RPMI8226 (cell line): ENCODE measurements at regions not wholly inside any gene's neighbourhood (a gene's known extent, or its start where the extent isn't known, plus 50 kb on each side); places are given as distances from the start of the nearest gene placed in this dataset.
"Not testable (repeated sequence)": the region's sequence is repeated elsewhere in the genome, so short reads cannot be mapped to it uniquely, and the experiment has no call there.

Experiments used
- DNase-seq: peaks from one replicate; pipeline ENCODE4 v3.0.0-alpha.2; 2015

GRCh38 chr5:99543841-99544240 is 615.0 kb upstream of the CHD1 start:
- DNase-seq = no peak

DNA sequence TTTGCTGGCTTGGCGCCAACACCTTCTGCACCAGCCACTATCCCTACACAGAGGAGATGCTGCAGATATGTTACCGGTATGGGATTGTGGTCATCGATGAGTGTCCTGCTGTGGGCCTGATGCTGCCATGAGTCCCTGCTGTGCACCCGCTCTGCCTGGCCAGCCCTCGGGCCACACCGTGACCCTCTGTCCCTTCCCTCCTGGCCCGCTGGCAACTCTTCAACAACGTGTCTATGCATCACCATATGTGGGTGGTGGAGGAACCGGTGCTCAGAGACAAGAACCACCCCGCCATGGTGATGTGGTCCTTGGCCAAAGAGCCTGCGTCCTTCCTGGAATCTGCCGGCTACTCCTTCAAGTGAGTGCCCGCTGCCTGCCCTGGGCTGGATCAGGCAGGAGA is 605.4 kb upstream of the CHD1 start:
- DNase-seq = not testable (repeated sequence)

- DNase-seq = not testable (repeated sequence)
Measured at GRCh38 chr5:99521666-99522065, 592.9 kb upstream of the CHD1 start.

DNA sequence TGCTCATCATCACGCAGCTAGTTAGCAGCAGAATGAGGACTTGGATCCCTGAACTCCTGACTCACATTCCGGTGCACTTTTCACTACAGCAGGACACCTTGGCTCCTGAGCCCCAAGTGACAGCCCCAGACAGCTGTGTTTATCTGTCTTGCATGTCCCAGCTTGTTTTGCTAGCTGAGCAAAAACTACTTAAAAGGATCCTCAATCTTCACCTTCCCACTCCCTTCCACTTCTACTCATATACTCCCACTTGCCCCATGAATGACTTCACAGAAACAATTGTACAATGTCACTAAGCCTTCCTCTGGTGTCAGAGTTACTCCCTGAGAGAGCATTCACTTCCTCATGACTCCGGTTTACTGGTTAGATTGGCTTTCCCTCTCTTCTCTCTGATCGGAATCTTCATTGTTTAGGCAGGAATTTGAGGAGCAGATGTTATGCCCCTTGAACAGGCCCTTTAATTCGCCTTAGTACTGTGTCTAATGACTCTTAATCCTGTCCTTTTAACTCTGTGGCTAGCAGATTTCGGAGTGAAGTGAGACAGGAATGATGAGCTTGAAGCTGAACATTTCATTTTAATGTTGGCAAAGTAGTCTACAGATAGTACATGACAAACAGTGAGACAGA is 587.2 kb upstream of the CHD1 start:
- not testable (repeated sequence) for DNase-seq

DNA sequence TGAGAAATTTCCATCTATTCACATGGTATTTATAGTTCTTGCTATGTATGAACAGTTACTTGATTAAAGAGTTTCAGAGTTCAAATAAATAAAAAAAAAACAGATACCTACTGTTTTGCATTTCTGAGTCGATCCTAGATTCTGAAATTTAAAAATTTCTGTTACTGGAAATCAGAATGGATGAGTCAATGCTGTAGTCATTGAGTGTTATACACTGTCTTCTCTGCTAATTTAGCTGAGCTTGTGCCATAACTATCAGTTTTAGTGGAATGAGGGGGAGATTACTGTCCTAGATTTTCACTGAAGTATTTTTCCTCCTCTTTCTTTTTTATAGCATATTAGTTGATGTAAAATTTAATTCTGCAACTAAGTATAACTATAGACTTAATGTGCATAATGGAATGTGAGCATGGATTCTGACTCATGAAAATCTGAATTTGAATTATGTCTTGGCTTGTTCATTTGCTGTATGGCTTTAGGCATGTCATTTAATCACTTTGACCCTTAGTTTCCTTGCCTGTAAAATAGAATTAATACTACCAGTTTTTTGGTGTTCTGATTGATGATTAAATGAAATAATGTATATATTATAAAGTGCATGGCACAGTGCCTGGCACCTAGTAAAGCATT is 581.5 kb upstream of the CHD1 start:
- DNase-seq = not testable (repeated sequence)

GRCh38 chr5:99509064-99509463 is 580.3 kb upstream of the CHD1 start:
- DNase-seq = not testable (repeated sequence)

DNA sequence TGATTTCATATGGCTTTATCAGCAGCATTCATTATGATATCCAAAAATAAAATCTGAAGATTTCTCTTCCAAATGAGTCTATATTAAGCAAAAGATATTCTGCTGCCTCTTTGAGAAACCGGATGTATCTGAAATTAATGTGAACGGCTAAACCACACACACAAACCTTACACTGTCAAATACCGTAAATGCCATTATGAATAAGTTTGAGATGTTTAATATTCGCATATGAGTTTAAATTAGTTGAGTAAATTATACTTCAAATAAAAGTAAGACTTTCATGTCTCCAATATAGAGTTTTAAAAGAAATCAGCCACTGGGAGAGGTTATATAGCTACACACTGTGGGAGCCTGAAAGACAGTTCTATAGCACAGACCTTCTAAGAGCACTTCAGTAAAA is 566.6 kb upstream of the CHD1 start:
- not testable (repeated sequence) for DNase-seq

- DNase-seq = not testable (repeated sequence)
Measured at GRCh38 chr5:99478450-99478849, 549.6 kb upstream of the CHD1 start.

DNA sequence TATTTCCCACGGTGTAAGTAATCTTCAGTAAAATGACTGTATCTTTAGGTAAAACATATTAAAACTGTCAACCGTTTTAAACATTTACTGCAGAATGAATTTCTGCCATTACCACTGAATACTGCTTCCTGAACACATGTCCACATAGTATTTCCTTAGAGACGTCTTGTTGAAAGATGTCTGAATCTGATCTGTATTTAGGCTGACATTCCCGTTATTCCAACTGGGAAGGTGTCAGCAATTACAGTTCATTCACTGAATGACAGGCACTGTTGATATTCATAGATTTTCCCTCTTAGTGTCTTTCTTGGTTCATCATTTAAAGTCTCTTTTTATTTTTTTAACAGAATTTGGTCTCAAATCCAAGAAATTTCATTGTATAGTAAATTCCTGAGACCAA is 544.5 kb upstream of the CHD1 start:
- DNase-seq = not testable (repeated sequence)

DNA sequence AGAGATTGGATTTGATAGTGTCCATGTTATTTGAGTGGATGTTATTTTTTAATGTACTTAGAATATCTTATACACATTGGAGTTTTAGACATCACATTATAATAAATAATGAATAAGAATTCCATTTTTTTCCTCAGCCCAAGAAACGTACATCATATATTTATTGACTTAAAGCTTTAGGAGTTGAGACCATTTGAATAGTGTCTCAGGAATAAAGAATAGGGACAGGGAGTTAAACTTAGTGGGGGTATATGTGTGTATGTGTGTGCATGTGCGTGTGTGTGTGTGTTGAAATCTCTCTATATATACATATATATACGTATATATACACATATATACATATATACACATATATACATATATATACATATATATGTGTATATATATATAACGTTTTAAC is 542.9 kb upstream of the CHD1 start:
- not testable (repeated sequence) for DNase-seq

GRCh38 chr5:99471178-99471577 is 542.4 kb upstream of the CHD1 start:
- not testable (repeated sequence) for DNase-seq

GRCh38 chr5:99470636-99471035 is 541.8 kb upstream of the CHD1 start:
- DNase-seq = not testable (repeated sequence)

GRCh38 chr5:99460701-99461100 is 531.9 kb upstream of the CHD1 start:
- DNase-seq = no peak

DNA sequence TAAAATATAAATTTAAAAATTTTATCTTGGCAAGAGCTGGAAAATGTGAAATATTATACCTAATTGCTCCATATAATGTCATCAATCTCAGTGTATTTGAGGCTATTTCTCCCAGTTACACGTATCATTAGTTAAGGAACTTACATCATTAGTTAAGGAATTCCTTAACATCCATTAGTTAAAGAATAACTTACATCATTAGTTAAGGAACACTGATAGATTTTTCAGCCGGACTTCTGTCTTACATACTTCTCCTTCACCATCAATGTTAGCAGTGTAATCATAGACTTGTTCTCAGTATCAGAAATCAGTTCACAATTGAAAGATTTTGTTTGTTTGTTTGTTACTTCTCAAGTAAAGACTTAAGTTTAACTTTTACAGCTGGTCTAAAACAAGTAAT is 524.4 kb upstream of the CHD1 start:
- no peak for DNase-seq

- no peak for DNase-seq
Measured at GRCh38 chr5:99449786-99450185, 521.0 kb upstream of the CHD1 start.

DNA sequence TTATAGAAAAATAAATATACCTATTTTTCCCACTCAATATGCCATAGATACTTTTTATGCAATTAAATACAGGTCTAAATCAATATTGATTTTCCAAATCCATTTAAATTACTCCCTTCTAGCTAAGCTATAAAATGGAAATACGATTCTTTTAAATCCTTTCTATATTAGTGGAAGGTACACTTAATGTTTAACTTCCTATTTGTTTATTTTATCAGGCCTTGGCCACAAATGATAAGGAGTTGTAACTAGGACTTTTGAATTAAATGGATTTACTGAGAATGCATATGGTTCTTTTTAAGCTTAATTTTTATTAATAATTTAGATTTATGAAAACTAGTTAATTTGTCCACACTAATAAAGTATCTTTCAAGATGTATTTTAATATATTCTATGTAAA is 517.0 kb upstream of the CHD1 start:
- no peak for DNase-seq

DNA sequence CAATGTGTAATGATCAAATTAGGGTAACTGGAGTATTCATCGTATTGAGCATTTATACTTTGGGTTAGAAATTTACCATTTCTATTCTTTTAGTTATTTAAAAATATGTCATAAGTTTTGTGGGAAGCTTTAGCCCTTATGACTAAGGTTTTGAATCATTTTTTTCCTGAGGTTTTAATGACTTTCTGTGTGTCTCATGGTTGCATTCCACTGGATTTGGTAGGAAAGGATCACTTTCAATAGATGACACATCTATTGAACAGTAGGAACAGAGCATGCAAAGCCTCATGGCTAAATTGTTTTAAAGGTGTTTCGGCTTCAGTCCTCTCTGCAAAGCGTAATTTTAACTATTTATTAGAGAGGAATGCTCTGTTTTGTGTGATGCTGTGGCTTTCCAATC is 512.4 kb upstream of the CHD1 start:
- no peak for DNase-seq

DNA sequence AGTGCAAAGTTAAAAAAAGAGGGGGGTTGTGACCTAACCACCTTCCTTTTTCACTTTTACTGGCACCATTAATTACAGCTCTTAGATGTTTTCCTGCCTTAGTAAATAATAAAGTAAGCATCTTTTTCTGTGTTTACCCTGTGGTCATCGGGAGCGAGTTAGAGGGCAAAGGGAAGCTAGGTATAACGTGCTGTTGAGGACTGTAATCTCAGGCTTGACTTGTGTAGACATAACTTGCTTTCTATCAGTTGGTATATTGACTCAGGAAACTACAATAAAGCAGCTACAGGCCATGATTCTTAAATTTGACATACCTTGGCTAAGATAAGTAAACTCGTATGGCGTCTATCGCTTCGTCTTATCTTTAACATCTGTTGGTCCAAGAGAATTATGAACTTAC is 509.8 kb upstream of the CHD1 start:
- DNase-seq = no peak

- DNase-seq = no peak
Measured at GRCh38 chr5:99437986-99438385, 509.2 kb upstream of the CHD1 start.

DNA sequence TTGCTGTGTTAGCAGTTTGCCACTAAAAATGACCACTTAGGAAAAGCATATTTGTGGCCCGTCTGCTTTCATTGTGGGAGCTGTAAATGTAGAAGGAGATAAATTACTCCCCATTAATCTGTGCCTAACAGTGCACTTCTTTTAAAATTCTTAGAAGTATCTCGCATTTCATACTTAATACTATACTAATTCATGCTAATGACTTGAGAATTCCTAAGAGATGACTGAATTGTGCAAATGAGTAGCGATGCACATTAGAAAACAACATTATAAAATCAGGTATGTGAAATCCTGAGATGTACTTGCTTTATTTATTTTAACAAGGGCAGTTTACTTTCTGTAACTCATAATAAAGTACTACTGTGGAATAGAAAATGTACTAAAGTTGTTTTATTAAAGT is 494.6 kb upstream of the CHD1 start:
- DNase-seq = not testable (repeated sequence)

GRCh38 chr5:99418640-99419039 is 489.8 kb upstream of the CHD1 start:
- DNase-seq = not testable (repeated sequence)

DNA sequence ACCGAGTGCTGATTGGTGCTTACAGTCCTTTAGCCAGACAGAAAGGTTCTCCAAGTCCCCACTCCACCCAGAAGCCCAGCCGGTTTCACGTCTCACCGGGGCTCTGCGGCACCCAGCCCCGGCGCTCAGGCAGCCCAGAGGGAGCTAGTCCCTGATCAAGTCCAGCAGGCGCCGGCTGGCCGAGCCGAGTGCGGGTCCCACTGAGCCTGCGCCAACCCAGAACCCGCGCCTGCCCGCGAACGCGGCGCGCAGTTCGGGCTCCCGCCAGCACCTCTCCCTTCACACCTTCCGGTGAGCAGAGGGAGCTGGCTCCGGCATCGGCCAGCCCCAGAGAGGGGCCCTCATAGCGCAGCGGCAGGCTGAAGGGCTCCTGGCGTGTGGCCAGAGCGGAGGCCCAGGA is 481.6 kb upstream of the CHD1 start:
- not testable (repeated sequence) for DNase-seq

DNA sequence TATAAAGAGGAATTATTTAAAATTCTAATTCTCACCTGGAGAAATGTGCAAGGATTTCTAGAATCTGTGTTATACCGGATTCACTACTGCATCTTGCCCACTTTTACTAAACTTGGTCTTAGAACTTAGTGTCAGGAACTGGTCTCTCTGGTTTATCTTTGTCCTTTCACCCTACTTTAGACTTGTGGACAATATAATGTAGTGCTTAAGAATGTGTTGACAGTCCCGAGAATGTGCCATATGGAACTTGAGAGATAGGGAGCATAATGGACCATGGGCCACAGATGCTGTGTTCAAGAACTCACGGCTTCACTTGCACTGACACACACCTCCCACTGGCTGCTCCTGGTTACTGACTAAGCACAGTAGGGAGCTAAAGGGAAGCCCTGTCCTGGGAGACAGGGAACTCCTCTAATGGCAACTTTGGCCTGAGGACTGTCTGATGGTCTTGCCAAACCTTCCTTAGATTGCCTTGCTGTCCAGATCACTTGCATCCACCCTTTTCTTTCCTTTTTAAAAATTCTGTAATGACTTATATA is 476.0 kb upstream of the CHD1 start:
- DNase-seq = not testable (repeated sequence)

GRCh38 chr5:99400571-99400970 is 471.8 kb upstream of the CHD1 start:
- DNase-seq = not testable (repeated sequence)

DNA sequence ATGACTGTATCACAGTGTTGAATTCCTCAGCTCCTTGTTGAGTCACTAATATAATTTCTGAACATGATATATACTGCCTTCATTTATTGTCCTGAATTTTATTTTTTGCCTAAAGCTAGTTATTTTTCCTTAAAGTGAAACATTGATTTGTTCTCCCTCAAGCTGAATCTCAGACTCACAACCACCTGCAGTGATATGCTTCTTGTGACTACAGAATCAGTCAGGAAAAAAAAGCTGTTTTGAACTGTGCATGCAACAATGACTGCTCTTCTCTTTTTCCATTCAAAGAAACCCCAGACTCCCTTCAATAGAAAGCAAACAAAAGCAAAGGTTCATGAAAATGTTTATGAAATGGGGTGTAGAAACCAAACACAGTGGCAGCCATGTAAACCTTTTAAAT is 470.2 kb upstream of the CHD1 start:
- no peak for DNase-seq
